GM19023 (cell line): ENCODE measurements at regions not wholly inside any gene's neighbourhood (a gene's known extent, or its start where the extent isn't known, plus 50 kb on each side); places are given as distances from the start of the nearest gene placed in this dataset.
"Not testable (repeated sequence)": the region's sequence is repeated elsewhere in the genome, so short reads cannot be mapped to it uniquely, and the experiment has no call there.

Experiments
- ATAC-seq: cut with Tn5 transposase; IDR thresholded peaks from one replicate; pipeline ENCODE4 v1.9.1; 2021; ENCODE audit warnings: mild to moderate bottlenecking, moderate library complexity; ENCODE audit not compliant: unreplicated experiment

DNA sequence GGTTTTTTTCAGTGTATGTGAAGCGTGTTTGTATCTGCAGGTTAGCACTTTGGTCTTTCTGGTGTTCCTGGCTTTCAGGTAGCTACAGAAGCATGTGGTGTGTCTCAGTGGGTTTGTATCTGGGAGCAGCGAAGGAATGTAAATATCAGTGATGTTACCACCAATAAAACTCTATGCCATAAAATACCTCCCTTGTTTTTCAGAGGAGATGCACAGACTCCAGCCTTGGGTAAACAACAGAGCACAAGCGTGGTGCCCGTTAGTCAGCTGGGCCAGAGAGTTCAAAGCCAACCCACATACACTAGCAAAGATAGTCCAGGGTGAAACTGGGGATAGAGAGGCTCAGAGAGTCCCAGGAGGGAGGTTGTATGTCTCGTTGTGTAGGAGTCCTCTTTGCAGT is 393.8 kb downstream of the SMOC2 start:
- ATAC-seq: no peak

GRCh38 chr6:168834042-168834587 is 393.1 kb downstream of the SMOC2 start:
- no peak for ATAC-seq

- ATAC-seq: no peak
Observed at GRCh38 chr6:168828800-168829199, 387.8 kb downstream of the SMOC2 start.

DNA sequence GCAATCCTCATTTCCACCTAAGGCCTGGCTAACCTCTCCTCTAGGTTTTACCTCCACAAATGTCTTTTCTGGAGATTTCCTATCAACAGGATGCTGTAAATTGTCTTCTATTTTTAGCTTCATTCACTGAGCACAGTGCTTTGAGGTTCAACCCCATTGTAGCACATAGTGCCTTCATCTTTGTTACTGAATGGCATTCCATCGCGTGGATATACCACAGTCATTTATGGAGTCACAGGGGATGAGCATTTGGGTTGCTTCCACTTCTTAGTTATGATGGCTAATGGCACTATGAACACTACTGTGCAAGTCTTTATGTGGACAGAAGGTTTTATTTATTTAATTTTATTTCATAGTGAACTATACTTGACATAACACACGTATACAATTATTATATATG is 387.1 kb downstream of the SMOC2 start:
- no peak for ATAC-seq

DNA sequence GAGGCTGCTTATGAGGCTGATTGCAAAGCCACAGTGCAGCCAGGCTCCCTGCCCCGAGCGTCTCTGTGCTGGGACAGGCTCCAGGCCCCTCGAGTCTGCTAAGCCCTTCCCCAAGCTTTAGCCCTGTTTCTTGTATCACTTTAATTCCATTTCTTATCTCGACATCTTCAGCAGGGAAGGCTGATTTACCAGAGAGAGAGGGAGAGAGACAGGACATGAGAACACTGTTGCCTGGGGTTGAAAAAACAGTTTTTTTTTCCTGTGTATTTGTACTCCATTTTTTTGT is 386.5 kb downstream of the SMOC2 start:
- no peak for ATAC-seq

DNA sequence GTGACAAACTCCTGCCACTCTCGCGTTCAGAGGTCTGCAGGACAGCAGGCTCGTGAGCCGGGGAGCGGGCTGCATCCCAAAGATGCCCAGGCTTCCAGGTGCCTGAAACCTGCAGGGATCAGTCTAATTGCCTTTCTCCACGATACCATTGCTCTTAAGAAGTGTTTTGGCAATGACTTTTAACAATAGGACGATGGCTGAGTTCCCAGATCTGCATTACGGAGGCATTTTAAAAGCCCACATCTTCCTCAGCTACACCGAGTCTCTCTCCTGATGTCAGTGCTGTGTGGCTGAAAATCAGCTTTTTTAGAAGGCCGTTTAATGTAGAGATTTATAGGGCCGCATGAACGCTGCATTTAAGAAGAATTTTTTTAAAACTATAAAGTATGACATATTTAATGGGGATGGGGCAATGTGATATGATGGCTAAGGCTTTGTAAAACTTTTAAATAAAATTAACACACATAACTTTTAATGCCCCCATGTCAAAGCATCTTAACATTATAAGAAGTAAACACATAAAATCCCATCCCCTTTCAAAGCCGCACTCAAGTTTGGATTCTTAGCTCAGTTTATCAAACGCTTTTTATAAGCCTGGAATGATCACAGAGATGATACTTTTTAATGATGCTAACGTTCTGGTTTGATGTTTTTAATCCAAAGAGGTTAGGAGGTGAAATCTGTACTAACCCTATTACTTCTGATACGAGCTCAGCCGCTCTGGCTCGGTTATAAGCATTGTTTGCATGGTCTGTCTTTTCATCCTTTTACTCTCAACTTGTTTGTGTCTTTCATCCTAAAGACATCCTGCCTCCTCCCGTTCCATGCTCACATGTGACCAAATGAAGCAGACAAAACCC is 386.0 kb downstream of the SMOC2 start:
- no peak for ATAC-seq

DNA sequence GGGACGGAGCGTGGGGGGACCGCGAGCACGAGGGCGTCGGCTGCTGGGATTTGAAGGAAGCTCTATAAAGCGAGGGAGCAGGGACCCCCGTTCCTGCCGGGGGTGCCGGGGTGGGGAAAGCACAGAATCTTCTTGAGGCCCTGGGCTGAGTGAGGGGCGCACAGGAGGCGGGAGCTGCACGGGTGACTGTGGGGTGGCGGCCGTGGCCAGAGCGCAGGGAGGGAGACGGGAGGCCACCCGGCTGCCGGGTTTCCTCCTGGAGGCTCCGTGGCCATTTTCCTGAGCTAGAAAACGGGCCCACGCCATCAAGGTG is 385.1 kb downstream of the SMOC2 start:
- ATAC-seq: no peak

DNA sequence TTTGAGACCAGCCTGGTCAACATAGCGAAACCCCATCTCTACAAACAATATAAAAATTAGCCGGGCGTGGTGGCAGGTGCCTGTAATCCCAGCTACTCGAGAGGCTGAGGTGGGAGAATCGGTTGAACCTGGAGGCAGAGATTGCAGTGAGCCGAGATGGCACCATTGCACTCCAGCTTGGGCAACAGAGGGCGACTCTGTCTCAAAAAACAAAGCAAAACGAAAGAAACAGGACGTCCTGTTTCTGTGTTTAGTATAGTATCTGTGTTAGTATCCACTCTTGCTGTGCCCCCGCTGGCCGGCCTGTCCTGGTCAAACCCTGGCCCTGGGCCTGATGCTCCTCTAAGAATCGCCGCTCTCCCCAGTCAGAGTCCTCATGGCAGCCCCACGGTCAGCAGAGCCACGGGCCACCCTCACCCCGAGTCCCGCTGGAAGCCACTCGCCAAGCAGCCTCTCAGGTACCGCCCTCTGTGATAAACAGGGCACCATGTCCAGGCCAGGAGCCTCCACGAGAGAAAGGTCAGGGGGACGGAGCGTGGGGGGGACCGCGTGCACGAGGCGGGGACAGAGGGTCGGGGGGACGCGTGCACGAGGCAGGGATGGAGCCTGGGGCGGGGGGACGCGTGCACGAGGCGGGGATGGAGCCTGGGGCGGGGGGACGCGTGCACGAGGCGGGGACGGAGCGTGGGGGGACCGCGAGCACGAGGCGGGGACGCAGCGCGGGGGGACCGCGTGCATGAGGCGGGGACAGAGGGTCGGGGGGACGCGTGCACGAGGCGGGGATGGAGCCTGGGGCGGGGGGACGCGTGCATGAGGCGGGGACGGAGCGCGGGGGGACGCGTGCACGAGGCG is 384.5 kb downstream of the SMOC2 start:
- no peak for ATAC-seq

- no peak for ATAC-seq
Observed at GRCh38 chr6:168823397-168824212, 382.6 kb downstream of the SMOC2 start.

GRCh38 chr6:168822376-168822775 is 381.4 kb downstream of the SMOC2 start:
- ATAC-seq: no peak

DNA sequence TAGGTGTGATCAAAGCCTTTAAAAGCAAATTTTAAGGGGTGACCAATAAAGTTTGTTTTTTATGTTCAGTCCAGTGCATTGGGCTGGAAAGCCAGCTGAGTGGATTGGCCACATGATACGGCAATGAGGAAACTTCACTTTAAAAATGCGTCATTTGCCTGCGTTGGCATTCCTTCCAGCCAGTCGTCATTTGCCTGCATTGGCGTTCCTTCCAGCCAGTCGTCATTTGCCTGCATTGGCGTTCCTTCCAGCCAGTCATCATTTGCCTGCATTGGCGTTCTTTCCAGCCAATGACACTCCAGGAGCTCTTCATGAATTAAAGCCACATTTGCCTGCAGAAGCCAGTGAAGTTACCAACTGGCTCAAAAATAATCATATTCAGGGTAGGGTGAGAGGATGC is 378.6 kb downstream of the SMOC2 start:
- no peak for ATAC-seq

GRCh38 chr6:168817558-168818159 is 376.7 kb downstream of the SMOC2 start:
- no peak for ATAC-seq

DNA sequence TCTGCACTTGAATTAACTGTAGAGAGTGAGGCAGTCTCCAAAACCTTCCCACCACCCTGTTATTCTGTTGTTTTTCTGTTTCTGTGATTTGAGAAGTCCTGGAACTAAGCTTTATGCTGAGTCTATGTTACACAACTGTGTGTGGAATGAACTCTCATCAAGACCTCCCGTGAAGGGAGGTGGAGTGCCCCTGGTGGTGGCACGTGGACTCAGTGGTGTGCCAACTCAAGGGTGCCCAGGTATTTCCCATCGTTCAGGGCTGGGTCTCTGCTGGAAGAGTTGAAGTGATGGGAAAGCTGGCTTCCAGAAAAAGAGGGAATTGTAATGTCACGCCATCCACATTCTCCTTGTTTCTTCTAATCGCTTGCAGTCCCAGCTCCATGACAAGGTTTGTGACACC is 374.2 kb downstream of the SMOC2 start:
- no peak for ATAC-seq

- no peak for ATAC-seq
Observed at GRCh38 chr6:168808232-168808631, 367.2 kb downstream of the SMOC2 start.

- ATAC-seq: no peak
Observed at GRCh38 chr6:168804331-168804730, 363.3 kb downstream of the SMOC2 start.

GRCh38 chr6:168803874-168804273 is 362.9 kb downstream of the SMOC2 start:
- ATAC-seq: no peak

DNA sequence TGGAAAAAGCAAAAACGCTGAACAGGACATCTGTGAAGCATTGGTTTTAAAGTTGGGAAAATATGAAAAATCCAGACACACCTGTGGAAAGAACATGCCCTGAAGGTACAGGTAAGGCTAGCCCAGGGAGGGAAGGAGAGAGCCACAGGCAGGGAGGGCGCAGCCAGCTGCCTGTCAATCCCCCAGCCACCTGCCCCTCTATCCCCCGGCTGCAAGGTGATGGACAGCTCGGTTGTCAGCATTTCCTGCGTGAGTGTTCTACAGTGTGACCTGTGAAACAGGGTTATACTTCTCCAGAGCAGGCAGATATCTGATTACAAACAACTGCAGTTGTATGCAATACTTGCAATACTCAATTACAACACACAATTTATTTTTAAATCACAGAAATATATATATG is 358.1 kb downstream of the SMOC2 start:
- no peak for ATAC-seq

DNA sequence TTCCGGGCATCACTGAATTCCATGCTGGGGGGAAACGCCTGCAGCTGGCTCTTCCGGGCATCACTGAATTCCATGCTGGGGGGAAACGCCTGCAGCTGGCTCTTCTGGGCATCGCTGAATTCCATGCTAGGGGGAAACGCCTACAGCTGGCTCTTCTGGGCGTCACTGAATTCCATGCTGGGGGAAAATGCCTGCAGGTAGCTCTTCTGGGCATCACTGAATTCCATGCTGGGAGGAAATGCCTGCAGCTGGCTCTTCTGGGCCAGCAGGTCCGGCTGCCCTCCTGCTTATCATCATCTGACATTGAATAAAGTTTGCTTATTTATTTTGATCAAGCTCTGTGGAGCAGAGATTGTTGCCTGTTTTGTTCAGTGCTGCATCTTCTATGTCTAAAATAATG is 355.1 kb downstream of the SMOC2 start:
- no peak for ATAC-seq

DNA sequence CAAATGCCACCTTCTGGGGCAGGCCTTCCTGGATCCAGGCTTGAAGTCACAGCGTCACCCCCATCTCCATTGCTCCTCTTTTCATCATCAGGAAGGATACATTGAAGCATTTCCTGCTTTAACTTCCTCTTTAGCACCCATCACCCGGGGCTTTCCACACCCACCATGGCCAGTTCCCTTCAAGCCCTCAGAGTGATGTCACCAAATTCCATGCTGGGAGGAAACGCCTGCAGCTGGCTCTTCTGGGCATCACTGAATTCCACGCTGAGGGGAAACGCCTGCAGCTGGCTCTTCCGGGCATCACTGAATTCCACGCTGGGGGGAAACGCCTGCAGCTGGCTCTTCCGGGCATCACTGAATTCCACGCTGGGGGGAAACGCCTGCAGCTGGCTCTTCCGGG is 354.6 kb downstream of the SMOC2 start:
- not testable (repeated sequence) for ATAC-seq

DNA sequence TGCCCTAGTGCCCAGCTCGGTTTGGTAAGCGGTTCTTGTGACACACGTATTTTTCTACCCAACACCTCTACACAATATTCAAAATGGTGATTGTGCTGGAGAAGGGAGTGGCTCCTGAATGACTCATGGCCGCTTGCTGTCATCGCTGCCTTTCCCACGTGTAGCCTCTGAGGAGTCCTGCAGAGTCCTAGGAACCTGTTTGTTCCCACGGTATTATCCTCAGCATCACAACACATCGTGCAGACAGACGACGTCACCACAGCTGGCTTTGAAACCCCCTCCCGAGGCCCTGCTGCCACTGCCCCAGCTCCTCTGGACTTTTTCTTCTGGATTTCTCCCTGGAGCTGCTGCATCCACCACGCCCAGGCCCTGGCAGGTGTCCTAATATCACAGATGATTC is 353.5 kb downstream of the SMOC2 start:
- ATAC-seq: no peak

DNA sequence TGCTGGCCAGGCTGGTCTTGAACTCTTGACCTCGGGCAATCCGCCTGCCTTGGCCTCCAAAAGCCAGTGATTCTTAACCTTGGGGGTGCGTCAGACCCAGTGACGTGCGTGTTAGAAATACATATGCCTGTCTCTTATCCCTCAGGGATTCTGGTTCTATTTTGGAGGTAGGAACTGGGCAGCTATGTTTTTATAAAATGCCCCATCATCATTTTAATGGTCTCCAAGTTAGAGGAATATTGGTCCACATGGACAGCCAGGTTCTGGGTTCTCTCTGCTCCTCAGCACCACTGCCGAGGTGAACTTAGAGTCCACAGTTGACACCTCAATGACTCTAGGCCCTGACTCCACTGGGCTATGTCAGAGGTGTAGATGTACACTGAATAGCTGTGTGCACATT is 352.7 kb downstream of the SMOC2 start:
- no peak for ATAC-seq
